Activated CD4-positive, alpha-beta T cell treated with anti-CD3 and anti-CD28 coated beads, Interleukin-2, amount 50 U/mL, for 1 hour (primary cell): ENCODE measurements at regions not wholly inside any gene's neighbourhood (a gene's known extent, or its start where the extent isn't known, plus 50 kb on each side); places are given as distances from the start of the nearest gene placed in this dataset.

Experiments
- DNase-seq: peaks from one replicate; pipeline ENCODE4 v3.0.0-alpha.2; 2020

DNA sequence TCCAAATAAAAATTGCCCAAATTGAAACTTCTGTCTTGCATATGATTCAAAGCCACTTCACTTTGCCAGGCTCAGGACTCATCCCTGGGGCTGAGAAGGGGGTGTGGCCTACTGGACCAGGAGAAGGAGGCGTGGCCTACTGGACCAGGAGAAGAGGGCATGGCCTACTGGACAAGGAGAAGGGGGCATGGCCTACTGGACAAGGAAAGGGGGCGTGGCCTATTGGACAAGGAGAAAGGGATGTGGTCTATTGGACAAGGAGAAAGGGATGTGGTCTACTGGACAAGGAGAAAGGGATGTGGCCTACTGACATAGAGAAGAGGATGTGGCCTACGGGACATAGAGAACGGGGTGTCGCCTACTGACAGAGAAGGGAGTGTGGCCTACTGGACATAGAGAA, 405.3 kb downstream of the RRAGC start:
- no peak for DNase-seq

DNA sequence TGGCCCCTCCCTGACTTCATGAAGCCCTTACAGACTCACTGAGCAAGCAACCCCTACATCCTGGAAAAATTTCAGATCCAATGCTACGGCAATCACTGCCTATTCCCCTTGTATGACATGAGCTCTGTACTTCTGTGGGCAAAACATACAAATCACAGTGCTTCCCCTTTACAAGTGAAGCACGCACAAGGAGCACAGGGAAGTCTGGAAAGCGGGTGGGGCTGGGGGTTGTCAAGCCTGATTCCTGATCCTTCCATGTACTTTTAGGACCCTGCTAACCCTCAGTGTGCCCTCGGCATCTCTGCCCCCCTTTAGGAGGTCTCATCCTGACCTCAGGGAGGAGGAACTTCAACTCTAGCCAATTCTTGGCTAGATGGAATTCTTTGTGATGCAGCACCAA, 405.7 kb upstream of the POU3F1 start:
- DNase-seq = no peak

DNA sequence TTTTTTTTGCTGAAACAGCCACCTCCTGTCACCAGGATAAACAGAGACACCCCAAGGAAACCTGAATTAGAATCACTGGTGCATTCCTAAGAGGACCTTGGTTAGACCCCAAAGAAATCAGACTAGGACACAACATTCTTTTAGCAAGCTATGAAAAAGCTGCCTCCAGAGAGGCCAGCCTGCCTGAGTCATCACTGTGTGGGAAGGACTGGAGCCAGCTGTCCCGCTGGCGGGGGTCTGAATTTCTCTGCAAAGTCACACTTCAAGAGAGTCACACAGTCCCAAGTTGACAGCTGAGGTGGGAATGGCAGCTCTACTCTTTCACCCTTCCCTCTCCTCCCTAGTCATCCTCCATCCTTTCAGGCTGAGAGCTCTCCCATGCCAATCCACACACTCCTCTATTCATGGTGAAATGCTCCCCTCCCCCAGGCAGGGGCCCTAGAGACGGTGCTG, 405.0 kb upstream of the POU3F1 start:
- DNase-seq = no peak

DNA sequence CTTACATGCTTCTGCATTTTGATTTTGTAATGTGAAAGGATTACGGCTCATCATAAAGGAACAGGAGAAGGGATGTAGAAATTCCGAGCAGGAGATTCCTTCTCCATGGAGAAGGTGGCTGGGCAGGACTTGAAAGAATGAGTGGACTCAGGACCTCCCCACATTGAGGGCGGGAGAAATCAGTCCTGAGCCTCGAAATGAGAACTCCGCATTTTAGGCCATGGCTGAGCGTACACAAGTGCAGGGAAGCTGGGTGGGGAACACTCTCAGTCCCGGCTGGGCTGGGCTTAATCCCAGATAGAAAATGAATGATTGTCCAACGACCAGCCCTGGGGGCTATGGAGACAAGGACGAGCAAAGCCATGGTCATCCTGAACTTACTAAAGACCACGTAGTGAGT, 402.3 kb upstream of the POU3F1 start:
- no peak for DNase-seq

DNA sequence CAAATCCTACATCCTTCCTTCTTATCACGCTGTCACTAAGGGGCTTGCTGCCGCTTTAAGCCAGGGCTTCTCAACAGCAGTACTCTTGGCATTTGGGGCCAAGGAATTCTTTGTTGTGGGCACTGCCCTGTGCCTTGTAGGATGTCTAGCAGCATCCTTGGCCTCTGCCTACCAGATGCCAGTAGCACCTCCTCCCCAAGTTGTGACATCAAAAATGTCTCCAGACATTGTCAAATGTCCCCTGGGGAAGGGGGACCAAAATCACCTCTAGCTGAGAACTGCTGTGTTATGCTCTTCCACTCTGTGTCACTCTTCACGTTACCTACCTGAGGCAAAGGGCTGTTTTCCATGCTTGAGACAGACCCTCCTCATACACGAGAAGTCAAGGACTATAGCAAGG, 400.3 kb upstream of the POU3F1 start:
- no peak for DNase-seq

DNA sequence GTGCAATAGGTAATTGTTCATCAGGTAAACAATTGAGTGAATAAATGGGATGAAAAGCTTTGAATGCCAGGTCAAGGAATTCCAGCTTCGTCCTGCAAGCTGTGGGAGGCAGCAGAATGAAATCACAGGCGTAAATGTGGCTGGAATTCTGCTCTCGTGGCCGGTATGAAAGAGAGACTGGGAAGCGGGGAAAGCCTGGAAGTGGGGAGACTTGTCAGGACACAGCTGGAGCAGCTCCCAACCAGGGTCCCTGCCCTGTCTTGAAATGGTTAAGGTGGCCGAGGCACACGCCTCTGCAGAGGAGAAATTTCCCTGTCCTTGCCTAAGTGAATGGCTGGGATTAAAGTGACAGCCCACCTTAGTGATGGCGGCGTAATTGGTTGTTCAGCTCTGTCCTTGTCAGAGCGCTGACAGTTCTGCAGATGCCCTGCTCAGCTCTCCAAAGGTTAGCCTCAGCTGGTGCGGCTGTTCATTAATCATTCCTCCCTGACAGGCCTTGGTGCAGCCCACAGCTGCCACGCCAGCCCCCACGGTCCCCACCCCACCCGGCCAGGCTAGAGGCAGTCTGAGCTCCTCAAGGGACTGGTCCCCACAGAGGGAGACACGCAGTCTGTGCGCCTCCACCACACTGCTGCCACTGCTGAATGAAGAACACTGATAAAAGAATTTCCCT, 398.3 kb upstream of the POU3F1 start:
- no peak for DNase-seq

DNA sequence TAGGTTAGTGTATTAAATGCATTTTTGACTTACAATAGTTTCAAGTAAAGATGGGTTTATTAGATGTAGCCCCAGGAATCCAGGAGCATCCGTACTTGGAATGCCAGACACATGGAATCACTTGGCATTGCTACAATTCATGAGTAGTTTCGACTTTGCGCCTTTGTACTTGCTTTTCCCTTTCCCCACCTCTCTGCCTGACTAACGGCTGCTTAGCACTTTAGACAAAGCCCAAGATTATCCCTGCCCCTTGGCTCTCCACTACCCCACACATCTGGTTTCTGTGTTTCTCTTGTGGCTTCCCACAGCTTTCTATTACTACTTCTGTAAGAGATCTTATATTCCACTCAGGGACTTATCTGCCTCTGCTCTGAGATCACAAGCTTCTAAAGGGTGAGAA, 397.7 kb upstream of the POU3F1 start:
- DNase-seq = no peak

DNA sequence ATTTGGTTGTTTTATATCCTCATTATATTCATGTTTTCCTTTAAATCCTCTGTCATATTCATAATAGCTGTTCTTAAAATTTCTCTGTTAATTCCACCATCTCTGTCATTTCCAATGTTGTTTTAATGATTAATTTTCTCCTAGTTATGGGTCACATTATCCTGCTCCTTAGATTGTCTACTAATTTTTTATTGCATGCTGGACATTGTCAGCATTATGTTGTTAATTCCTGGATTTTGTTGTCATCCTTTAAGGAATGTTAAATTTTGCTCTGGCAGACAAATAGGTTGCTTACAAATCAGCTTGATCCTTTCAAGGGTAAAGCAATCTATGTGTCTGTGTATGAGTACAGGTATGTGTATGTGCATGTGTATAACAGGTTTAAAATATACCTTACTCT, 393.8 kb upstream of the POU3F1 start:
- DNase-seq = no peak

DNA sequence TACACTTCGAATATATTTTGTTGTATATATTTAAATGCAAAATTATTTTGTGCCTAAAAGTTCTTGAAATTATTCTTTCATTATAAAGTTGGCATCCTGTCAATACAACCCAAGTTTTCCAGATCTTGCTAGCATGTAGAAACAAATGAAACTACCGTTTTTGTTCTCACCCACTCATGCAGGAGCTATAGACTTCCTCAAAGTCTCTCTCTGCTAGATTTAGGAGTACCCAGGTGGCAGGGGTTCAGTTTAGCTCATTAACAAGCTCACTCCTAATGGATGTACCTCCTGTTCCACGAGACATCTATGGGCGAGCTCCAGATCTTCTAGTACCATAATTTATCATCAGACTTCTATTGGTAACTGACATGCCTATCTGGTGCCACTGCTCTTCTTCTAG, 390.2 kb upstream of the POU3F1 start:
- DNase-seq = no peak

DNA sequence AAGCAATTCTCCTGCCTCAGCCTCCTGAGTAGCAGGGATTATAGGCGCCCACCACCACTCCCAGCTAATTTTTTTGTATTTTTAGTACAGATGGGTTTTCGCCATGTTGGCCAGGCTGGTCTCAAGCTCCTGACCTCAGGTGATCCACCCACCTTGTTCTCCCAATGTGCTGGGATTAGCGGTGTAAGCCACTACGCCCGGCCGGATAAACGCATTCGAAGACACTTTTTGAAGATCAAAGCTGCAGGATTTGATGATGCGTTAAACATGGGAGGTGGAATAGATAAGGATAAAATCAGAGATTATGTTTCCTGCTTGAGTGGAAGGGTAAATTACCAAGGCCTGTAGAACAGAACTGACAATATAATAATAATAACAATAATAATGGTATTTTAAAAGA, 389.4 kb upstream of the POU3F1 start:
- no peak for DNase-seq

DNA sequence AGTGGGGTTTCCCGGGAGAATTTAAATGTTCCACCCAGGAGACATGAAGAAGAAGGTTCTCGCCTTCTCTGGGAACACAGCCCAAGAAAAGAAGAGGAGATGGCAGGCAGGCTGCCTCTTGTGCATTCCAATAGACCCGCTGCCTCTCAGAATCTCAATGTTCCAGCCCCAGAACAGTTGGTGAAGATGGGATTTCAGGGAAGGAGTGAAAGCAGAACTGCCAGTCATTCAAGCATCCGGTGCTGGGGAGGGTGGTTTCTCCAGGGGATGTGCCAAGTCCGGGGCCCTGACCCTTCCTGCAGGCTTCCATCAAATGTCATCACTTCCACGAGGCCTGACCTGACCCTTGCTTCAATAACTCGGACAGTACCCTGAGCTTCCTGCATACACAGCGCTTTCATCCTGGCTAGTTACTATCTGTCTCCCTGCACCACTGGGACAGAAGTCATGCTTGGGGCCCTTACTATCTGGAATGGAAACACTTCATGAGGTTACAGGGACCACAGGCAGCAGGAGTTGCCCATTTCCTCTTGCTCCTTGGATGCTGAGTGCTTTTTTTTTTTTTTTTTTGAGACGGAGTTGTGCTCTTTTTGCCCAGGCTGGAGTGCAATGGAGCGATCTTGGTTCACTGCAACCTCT, 386.6 kb upstream of the POU3F1 start:
- no peak for DNase-seq

DNA sequence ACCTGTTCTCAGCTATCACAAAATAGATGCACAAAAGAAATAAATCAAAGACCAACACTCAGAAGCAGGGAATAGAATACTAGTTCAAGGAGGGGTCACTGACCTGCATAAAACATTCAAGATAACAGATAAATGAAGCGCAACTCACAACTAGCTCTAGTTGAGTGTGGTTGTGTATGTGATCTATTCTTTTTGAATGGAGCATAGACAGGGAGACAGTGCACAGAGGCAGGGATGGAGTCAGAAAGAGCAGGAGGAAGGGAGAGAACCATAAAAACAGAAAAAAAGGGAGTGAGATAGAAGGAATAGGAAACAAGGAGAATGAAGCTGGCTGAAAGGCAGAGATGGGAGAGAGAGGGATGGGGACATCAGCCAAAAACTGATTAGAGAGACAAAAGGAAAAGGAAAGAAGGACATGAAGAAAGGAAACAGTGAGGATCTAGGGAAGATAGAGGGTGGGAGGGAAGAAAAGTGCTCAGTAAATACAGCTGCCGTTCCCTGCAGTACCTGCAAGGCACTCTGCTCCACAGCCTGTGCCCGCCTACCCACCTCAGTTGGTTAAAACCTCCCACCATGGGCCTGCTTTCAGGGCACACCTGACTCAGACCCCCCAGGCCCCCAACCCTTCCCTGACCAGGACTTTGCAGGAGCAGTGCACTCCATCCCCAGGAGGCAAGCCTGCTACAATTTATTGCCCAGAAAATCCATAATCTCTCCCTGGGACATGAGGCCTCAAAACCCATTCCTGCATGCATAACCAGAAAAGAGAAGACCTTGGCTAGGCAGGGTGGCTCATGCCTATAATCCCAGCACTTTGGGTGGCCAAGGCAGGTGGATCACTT, 385.2 kb upstream of the POU3F1 start:
- DNase-seq = no peak

DNA sequence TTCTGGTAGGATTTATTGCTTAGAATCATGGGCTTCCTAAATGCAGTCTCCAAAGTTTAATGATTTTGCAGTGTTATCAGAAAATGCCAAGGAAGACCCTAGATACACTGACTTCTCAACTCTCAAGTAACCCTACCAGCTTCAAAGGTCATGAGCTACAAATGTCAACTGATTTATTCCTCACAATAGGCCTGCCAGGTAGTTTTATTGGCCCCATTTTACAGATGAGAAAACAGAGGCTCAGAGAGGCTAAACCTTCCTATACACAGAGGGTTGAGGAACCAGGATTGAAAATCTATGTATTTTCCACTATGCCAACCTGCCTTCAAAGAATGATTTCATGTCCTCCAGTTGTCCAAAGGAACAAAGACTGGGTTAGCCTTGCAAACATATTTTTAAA, 384.4 kb upstream of the POU3F1 start:
- DNase-seq = no peak

DNA sequence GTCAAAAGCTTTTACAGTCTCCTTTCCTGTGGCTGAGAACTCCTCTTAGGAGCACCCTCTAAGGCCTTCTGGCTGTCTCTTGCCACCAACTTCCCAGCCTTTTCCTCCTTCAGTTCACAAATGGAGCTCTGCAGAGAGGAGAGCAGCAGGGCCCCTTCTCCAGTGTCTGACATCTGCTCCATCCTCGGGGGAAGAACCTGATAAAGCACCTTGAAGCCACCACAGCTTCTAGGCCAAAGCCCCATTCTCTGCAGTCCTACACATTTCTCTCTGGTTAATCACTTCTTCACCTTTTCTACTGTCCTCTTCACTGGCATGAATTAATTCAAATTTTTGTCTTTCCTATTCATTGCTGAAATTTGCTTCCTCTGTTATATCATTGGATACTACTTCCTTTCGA, 378.1 kb upstream of the POU3F1 start:
- no peak for DNase-seq

DNA sequence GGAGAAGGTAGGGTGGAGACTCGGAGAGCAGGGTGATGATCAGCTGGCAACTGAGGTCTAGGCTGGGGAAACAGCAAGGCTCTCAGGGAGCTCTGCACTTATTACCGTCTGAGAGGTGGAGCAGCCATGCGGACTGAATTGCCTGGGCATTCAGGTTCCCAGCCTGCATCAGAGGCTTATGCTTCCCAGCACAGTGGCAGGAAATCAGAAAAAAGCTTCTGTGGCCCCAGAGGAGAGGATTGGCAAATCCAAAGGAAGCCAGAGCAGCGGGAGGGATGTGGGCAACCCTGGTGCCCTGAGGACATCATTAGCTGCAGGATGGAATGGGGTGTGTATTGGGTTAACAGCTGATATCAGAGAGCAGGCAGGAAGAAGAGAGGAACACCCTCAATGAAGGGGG, 374.1 kb upstream of the POU3F1 start:
- DNase-seq = no peak

DNA sequence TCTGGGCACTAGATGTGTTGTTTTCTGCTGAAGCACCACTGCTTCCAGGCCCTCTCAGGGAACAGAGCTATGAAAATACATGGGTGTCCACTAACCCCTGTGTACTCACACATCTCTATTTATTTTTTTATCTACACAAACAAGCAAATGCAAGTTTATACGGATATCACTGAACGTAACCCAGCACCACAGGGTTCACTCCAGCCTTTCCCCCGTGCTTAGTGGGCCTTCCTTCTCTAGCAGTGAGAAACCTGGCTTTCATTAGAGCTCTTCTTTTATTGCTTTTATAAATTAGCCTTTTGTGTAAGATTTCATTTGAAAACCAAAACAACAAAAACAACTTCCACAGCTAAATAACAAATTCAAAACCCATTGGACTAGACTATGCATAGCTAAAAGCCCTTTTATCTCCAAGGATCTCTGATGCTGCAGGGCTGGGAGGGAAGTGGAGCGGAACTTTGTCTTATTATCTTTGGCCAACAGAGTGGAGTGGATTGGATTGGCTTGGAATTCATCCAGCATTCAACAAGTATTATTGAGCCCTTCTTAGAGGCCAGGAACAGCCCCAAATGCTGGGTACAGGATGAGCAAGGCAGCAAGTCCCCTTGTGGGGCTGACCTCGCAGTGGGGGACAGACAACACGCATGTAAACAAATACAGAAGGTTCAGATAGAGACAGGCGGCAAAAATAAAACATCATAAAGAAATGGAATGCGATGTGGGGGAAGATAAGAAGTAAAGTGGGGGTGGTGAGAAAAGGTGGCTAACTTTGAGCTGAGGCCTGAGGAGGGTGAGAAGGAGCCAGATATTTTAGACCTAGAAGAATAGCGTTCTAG, 371.8 kb upstream of the POU3F1 start:
- no peak for DNase-seq

DNA sequence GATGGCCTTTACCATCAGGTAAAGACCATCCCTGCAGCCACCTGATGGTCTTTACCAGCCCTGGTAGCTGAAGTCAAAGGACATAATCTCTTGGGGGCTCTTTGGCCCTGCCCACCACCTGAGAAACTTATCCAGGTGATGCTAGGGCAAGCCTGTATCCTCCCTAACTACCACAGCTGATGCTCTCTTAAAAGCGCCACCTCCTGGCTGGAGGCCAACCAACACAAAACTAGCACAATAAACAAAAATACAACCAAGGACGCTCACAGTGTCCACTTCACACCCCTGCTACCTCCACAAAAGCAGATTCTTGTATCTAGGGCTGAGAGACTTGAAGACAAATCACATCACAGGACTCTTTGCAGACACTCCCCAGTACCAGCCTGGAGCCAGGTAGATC, 357.1 kb upstream of the POU3F1 start:
- no peak for DNase-seq

DNA sequence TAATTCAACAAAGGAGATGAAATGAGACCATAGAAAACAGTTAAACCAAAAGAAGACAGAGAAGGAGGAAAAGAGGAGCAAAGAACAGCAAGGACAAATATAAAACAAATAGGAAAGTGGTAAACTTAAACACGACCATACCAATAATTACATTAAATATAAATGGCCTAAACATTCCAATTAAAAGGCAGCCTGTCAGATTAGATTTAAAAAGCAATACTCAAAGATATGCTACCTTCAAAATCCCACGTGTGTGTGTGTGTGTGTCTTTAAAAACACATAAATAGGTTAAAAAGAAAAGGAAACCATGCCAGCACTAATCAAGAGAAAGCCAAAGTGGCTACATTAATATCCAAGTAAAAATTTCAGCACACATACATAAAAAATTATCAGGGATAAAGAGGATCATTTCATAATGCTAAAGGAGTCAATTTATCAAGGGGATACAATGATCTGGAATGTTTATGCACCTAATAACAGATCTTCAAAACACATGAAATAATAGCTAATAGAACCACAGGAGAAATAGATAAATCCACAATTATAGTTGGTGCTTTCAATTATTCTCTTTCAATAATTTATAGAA, 355.7 kb upstream of the POU3F1 start:
- no peak for DNase-seq

DNA sequence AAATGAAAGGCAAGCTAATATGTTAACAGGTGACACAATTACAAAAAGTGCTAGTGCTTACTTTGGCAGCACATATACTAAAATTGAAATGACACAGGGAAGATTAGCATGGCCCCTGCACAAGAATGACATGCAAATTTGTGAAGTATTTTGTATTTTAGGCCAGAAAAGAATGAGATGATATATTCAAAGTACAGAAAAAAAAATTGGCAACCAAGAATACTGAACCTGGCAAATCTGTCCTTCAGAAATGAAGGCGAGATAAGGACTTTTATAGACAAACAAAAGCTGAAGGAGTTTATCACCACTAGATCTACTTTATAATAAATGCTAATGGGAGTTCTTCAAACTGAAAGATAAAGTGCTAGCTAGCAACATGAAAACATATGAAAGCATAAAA, 350.0 kb upstream of the POU3F1 start:
- no peak for DNase-seq

DNA sequence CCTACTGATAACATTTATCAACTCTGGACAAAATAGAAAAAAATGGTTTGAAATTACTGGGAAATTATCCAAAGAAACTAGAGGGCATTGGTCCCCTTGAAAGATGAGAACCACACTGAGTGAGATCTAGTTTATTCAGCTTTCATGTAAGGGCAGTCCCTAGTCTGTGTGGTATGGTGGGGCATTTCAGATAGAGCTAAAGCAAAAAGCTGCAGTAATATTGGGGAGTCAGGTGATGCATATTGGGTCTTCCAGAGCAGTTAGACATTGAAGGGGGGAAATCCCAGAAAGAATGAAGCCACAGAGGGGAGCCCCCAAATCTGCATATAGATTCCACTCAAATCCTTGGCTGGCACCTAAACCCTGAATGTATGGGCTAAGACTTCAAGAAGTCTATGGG, 347.7 kb upstream of the POU3F1 start:
- DNase-seq = no peak

DNA sequence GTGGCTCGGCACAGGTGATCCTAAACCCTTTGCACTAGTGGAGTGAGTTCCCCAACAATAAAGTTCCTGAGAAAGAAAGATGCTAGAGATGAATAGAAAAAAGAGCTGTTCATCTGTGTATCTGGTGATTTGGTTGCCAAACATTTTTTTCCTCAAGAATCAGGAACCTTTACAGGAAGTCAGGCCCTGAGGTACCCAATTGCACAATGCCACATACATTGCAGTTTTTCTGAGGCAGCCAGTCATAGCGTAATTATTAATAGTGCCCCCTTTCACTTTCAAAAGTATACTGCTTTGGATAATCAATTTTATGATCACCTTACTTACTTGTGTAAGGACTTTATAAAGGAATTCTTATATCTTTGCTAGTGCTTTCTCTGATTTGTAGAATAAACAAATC, 346.3 kb upstream of the POU3F1 start:
- DNase-seq = no peak

DNA sequence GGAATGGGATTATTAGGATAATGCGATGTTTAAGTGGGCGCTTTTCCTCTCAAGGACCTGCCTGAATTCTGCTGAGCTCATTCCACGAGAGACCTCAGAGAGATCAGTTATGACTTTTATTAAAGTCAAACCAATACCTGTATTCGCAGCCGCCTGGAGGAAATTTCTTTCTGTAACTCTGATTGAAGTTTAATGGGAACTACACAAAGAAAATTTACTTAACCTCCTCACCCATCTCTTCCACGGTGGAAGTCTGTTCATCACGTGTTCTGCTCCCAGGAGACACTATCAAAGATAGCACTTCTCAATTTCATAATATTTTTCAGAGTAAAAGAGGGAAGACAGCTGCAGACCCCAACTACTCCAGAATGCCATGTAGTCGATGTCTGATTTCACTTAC, 334.7 kb upstream of the POU3F1 start:
- DNase-seq = no peak

DNA sequence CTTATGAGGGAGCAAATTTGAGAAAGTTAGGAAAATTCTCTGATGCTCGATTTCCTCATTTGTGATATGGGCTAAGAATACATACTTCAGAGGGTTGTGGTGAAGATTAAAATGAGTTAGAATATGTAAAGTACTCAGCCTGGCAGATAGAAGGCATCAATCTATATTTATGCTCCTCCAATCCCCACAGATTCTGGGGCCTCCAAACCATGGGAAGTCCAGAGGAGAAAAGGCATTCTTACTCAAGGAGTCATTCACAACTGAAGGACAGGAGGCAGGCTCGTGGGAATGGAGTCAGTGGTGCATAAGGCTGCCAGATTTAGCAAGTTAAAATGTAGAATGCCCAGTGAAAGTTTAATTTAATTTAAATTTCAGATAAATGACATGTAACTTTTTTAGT, 330.0 kb upstream of the POU3F1 start:
- no peak for DNase-seq
